A549 (cell line): ENCODE measurements at regions not wholly inside any gene's neighbourhood (a gene's known extent, or its start where the extent isn't known, plus 50 kb on each side); places are given as distances from the start of the nearest gene placed in this dataset.

Experiments used
- ATAC-seq, 2 experiments: fragments of 200-7000 bp in 1 of 2; fragments of >200 bp in 1 of 2; cut with Nextera tagmentation in 1 of 2; cut with Tn5 transposase in 1 of 2; 3 replicates each; pipeline versions ENCODE4 v1.8.0 to v1.9.1; 2018 to 2020; ENCODE audit warnings: mild to moderate bottlenecking in 1 of 2, moderate library complexity in 1 of 2
- CTCF ChIA-PET: fragments of 300-600 bp; sonication (Branson Sonifier 250); formaldehyde crosslinking; extraction: SDS; loops from one replicate; lab custom pipeline; 2021; ENCODE audit warnings: antibody characterized with exemption, inconsistent platforms; lab: Yijun Ruan, JAX
- POLR2A ChIA-PET: fragments of 350-600 bp; formaldehyde crosslinking; extraction: SDS; loops from one replicate; lab custom pipeline; 2021; ENCODE audit warnings: antibody characterized with exemption, inconsistent platforms; lab: Yijun Ruan, JAX
- DNase-seq, 2 experiments: peaks; one replicate each; pipeline versions ENCODE4 v3.0.0 to v3.0.0-alpha.2; 2011 to 2016; ENCODE audit warnings: low read depth in 1 of 2, low spot score in 1 of 2
- FAIRE-seq: peaks from 2 replicates; lab custom pipeline; 2011; peaks lifted over from hg19 to GRCh38; lab: Jason Lieb, UNC
- H3K27ac ChIP-seq, 2 experiments: fragments of >200 bp; sonication (Bioruptor Twin); formaldehyde crosslinking; 3 replicates each; pipeline ENCODE4 v1.5.1; 2016 to 2017
- H3K4me1 ChIP-seq: fragments of >200 bp; sonication (Bioruptor Twin); formaldehyde crosslinking; 3 replicates; pipeline ENCODE4 v1.6.1; 2016
- H3K4me2 ChIP-seq: fragments of >200 bp; sonication (Bioruptor Twin); formaldehyde crosslinking; 3 replicates; pipeline ENCODE4 v1.6.1; 2016
- H3K4me3 ChIP-seq: fragments of >200 bp; sonication (Bioruptor Twin); formaldehyde crosslinking; 3 replicates; pipeline ENCODE4 v1.5.1; 2016
- H3K9me3 ChIP-seq: fragments of >200 bp; sonication (Bioruptor Twin); formaldehyde crosslinking; 3 replicates; pipeline ENCODE4 v1.6.1; 2016
- BHLHE40 ChIP-seq: IDR thresholded peaks from 2 replicates; pipeline ENCODE4 v1.6.1; 2012; ENCODE audit warnings: low read depth, low read length, inconsistent platforms
- CHD4 ChIP-seq: fragments of 200-600 bp; sonication (generic); IDR thresholded peaks from 2 replicates; pipeline ENCODE4 v1.6.1; 2016; ENCODE audit warnings: antibody characterized with exemption, mild to moderate bottlenecking, borderline replicate concordance
- EHMT2 ChIP-seq: fragments of 200-600 bp; sonication (generic); IDR thresholded peaks from 2 replicates; pipeline ENCODE4 v1.6.1; 2016; ENCODE audit warnings: antibody characterized with exemption, low read depth, mild to moderate bottlenecking, moderate library complexity
- EP300 ChIP-seq, 2 experiments: fragments of >200 bp; sonication (Bioruptor Twin); formaldehyde crosslinking; IDR thresholded peaks; 2 replicates in 1 of 2; 3 replicates in 1 of 2; pipeline ENCODE4 v1.6.1; 2016 to 2017
- ESRRA ChIP-seq: fragments of 150-350 bp; IDR thresholded peaks from 2 replicates; pipeline ENCODE4 v1.6.1; 2014; ENCODE audit warnings: mild to moderate bottlenecking, low read length, borderline replicate concordance
- FOSL2 ChIP-seq, 2 experiments: fragments of 450-650 bp in 1 of 2; fragments of >200 bp in 1 of 2; sonication (Bioruptor Twin) in 1 of 2; formaldehyde crosslinking; IDR thresholded peaks; 2 replicates each; pipeline versions ENCODE4 v1.5.0 to v1.6.1; 2016 to 2020; ENCODE audit warnings: mild to moderate bottlenecking in 1 of 2, moderate library complexity in 1 of 2
- HEYL ChIP-seq: fragments of 250-450 bp; sonication (Bioruptor Pico); IDR thresholded peaks from 2 replicates; pipeline ENCODE4 v1.8.0; 2021; ENCODE audit warnings: mild to moderate bottlenecking, moderate library complexity
- JUN ChIP-seq, 2 experiments: fragments of >200 bp; sonication (Bioruptor Twin); formaldehyde crosslinking; IDR thresholded peaks; 2 replicates in 1 of 2; 3 replicates in 1 of 2; pipeline ENCODE4 v1.6.1; 2016 to 2017
- JUNB ChIP-seq: fragments of >200 bp; sonication (Bioruptor Twin); formaldehyde crosslinking; IDR thresholded peaks from 2 replicates; pipeline ENCODE4 v1.6.1; 2016
- MAFK ChIP-seq: fragments of 450-650 bp; IDR thresholded peaks from 2 replicates; pipeline ENCODE4 v1.6.1; 2014; ENCODE audit not compliant: partially characterized antibody
- MAZ ChIP-seq: fragments of 150-350 bp; IDR thresholded peaks from 2 replicates; pipeline ENCODE4 v1.6.1; 2014; ENCODE audit warnings: antibody characterized with exemption, low read depth, low read length, borderline replicate concordance
- MYC ChIP-seq: IDR thresholded peaks from 2 replicates; pipeline ENCODE4 v1.6.1; 2012; ENCODE audit warnings: mild to moderate bottlenecking, inconsistent platforms, low read length, improper control_type of control experiment, borderline replicate concordance
- NPAS2 ChIP-seq: fragments of 250-450 bp; sonication (Bioruptor Pico); IDR thresholded peaks from 2 replicates; pipeline ENCODE4 v1.8.0; 2022; ENCODE audit warnings: mild to moderate bottlenecking, moderate library complexity, borderline replicate concordance
- NR3C1 ChIP-seq: fragments of >200 bp; sonication (Bioruptor Twin); formaldehyde crosslinking; IDR thresholded peaks from 3 replicates; pipeline ENCODE4 v1.6.1; 2017
- PHF8 ChIP-seq: fragments of 200-600 bp; sonication (generic); IDR thresholded peaks from 2 replicates; pipeline ENCODE4 v1.6.1; 2016; ENCODE audit warnings: low read depth, mild to moderate bottlenecking, antibody characterized with exemption, moderate library complexity, borderline replicate concordance
- POLR2A ChIP-seq: IDR thresholded peaks from 2 replicates; pipeline ENCODE4 v1.6.1; 2012; ENCODE audit warnings: mild to moderate bottlenecking, low read length
- POLR2AphosphoS2 ChIP-seq: conservative IDR thresholded peaks from 2 replicates; pipeline ENCODE4 v1.6.1; 2012; ENCODE audit warnings: low read length, improper control_type of control experiment, inconsistent platforms
- RAD21 ChIP-seq, 2 experiments: fragments of >200 bp in 1 of 2; sonication (Bioruptor Twin) in 1 of 2; formaldehyde crosslinking in 1 of 2; IDR thresholded peaks in 1 of 2; conservative IDR thresholded peaks in 1 of 2; 2 replicates in 1 of 2; 3 replicates in 1 of 2; pipeline ENCODE4 v1.6.1; 2012 to 2018; ENCODE audit warnings: inconsistent platforms in 1 of 2
- REST ChIP-seq: fragments of 200-600 bp; sonication (generic); IDR thresholded peaks from 2 replicates; pipeline ENCODE4 v1.6.1; 2016; ENCODE audit warnings: antibody characterized with exemption, mild to moderate bottlenecking, moderate library complexity
- USF2 ChIP-seq: fragments of 450-650 bp; IDR thresholded peaks from 2 replicates; pipeline ENCODE4 v1.6.1; 2014; ENCODE audit warnings: antibody characterized with exemption
- ZSCAN20 ChIP-seq: fragments of 250-450 bp; sonication (Bioruptor Pico); IDR thresholded peaks from 2 replicates; pipeline ENCODE4 v1.8.0; 2022; ENCODE audit warnings: mild to moderate bottlenecking, moderate library complexity
- WGBS: methylation state at CpG from one replicate; pipeline ENCODE4 v1.1.6; 2017; ENCODE audit errors: missing lambda C conversion rate; 5-methylcytosine and 5-hydroxymethylcytosine counted together

- Histone ChIP-seq H3K4me1 (no peaks in the 10 kb centered on the region), H3K4me2 (no peak overlapping the region), H3K9me3 (no peaks in the 10 kb centered on the region), H3K4me3 (no peak overlapping the region), H3K27ac (no peak overlapping the region)
- DNase-seq (no peak), ATAC-seq (no peak), FAIRE-seq (no peak)
- 3% methylated on average over 4 of the region's 4 CpGs for WGBS
- ChIA-PET POLR2A (no interaction called here), CTCF (no interaction called here)
- TF ChIP-seq NR3C1 (no peak), PHF8 (no peak), REST (no peak), MAZ (no peak), JUNB (no peak), POLR2AphosphoS2 (no peak), RAD21 (conservative IDR thresholded peaks at IDR 0.05 in 1 of 2, IDR thresholded peaks at IDR 0.05 in 1 of 2) (no peak), POLR2A (no peak), NPAS2 (CRISPR knock-in tag) (no peak)
Observed at GRCh38 chr7:9453521-9453920, 1020.1 kb downstream of the NXPH1 start.

- TF ChIP-seq FOSL2 (IDR thresholded peaks at IDR 0.05), result no peak
- peak; percentile 52 for TF ChIP-seq FOSL2 (CRISPR knock-in tag; IDR thresholded peaks at IDR 0.05)
- no peak for TF ChIP-seq ZSCAN20 (CRISPR knock-in tag)
- no peak for TF ChIP-seq BHLHE40
- Histone ChIP-seq H3K4me2 (no peak overlapping the region), H3K4me1 (no peaks in the 10 kb centered on the region), H3K4me3 (no peak overlapping the region), H3K9me3 (0 out of 3 replicates have a peak, but pooled peaks cover 6% of the 10 kb centered on the region), H3K27ac (no peak overlapping the region)
- no peak for FAIRE-seq
- no peak for ATAC-seq
- ChIA-PET CTCF (no interaction called here), POLR2A (no interaction called here)
- no peak for DNase-seq
Observed at GRCh38 chr7:9488555-9488954, 1055.1 kb downstream of the NXPH1 start.

GRCh38 chr7:9498303-9498702 lies 1064.9 kb downstream of the NXPH1 start:
- no peak overlapping the region for H3K4me3 ChIP-seq
- TF ChIP-seq MYC, result no peak
- TF ChIP-seq, all 56 proteins: peak for 0
- WGBS, result 3% methylated on average over 3 of the region's 3 CpGs
- no peak for DNase-seq
- POLR2A ChIA-PET, result no interaction called here
- no peak for ATAC-seq
- Histone ChIP-seq H3K9me3 (no peaks in the 10 kb centered on the region), H3K4me1 (no peaks in the 10 kb centered on the region), H3K4me2 (no peak overlapping the region), H3K27ac (no peak overlapping the region)
- CTCF ChIA-PET, result no interaction called here
- FAIRE-seq, result no peak

GRCh38 chr7:9502269-9502668 lies 1068.9 kb downstream of the NXPH1 start:
- ChIA-PET POLR2A (no interaction called here), CTCF (no interaction called here)
- DNase-seq (no peak), ATAC-seq (no peak), FAIRE-seq (no peak)
- no peaks in the 10 kb centered on the region for H3K9me3 ChIP-seq
- no peak overlapping the region for H3K4me2 ChIP-seq
- TF ChIP-seq MAFK (no peak), USF2 (no peak), CHD4 (no peak), JUN (IDR thresholded peaks at IDR 0.05) (no peak), FOSL2 (IDR thresholded peaks at IDR 0.05) (no peak), FOSL2 (CRISPR knock-in tag; IDR thresholded peaks at IDR 0.05) (no peak), EP300 (IDR thresholded peaks at IDR 0.05) (no peak), HEYL (CRISPR knock-in tag) (no peak), EHMT2 (no peak), ESRRA (no peak)
- H3K4me3 ChIP-seq, result no peak overlapping the region
- 51% methylated on average over 1 of the region's 1 CpG for WGBS
- H3K27ac ChIP-seq, result no peak overlapping the region
- H3K4me1 ChIP-seq, result no peaks in the 10 kb centered on the region
